ENCODE measurements at regions not wholly inside any gene's neighbourhood (a gene's known extent, or its start where the extent isn't known, plus 50 kb on each side); places are given as distances from the start of the nearest gene placed in this dataset.

GRCh38 chr6:6482256-6482655, 106.3 kb upstream of the LY86 start:
- Histone ChIP-seq H2AFZ (ENCODE audit: insufficient read depth, low read depth, low read length, poor library complexity, severe bottlenecking) (no peak overlapping the region), H3K27me3 (replicated peaks in 1 of 4; ENCODE audit: control extremely low read depth in 1 of 4, control insufficient read depth in 3 of 4, insufficient read depth in 4 of 4, low read length in 3 of 4) (peaks cover 0 to 3% (median 0%) of the 10 kb centered on the region in 4 experiments), H3K9me3 (ENCODE audit: control extremely low read depth in 1 of 3, control insufficient read depth in 2 of 3, insufficient read depth in 1 of 3, low read length in 2 of 3) (peaks cover 0 to 4% (median 0%) of the 10 kb centered on the region in 3 donors), H3K4me3 (ENCODE audit: control extremely low read depth in 1 of 5, extremely low read depth in 1 of 5, insufficient read depth in 1 of 5, low read depth in 2 of 5, low read length in 4 of 5) (no peak overlapping the region), H3K9ac (ENCODE audit: low read length) (no peak overlapping the region), H4K20me1 (ENCODE audit: control insufficient read depth, insufficient read depth, low read length, poor library complexity, severe bottlenecking) (no peaks in the 10 kb centered on the region), H3K27ac (ENCODE audit: low read length in 2 of 2) (no peak overlapping the region), H3K36me3 (replicated peaks in 1 of 2; ENCODE audit: control extremely low read depth in 1 of 2, control insufficient read depth in 1 of 2, extremely low read depth in 1 of 2, insufficient read depth in 2 of 2, low read length in 1 of 2) (no peaks in the 10 kb centered on the region), H3K79me2 (ENCODE audit: control insufficient read depth, insufficient read depth, low read length) (no peaks in the 10 kb centered on the region), H3K4me2 (replicated peaks; ENCODE audit: low read depth, low read length, poor library complexity, severe bottlenecking) (no peak overlapping the region), H3K4me1 (ENCODE audit: control insufficient read depth in 2 of 2, insufficient read depth in 2 of 2, low read length in 2 of 2) (no peaks in the 10 kb centered on the region)
- Mint-ChIP-seq H3K4me3 (no peak overlapping the region), H3K27me3 (peaks cover 13% of the 10 kb centered on the region), H3K4me1 (no peaks in the 10 kb centered on the region), H3K27ac (no peak overlapping the region), H3K9me3 (ENCODE audit: insufficient read depth) (peaks cover 3% of the 10 kb centered on the region)
- CTCF ChIA-PET, result no interaction called here
- WGBS (ENCODE audit: insufficient coverage), result 100% methylated on average over 1 of the region's 5 CpGs
- DNase-seq (no peak), ATAC-seq (ENCODE audit: low read depth) (no peak)
- intact Hi-C loops (cut with micrococcal nuclease), result no loop called here
- TF ChIP-seq, protein P1, sequence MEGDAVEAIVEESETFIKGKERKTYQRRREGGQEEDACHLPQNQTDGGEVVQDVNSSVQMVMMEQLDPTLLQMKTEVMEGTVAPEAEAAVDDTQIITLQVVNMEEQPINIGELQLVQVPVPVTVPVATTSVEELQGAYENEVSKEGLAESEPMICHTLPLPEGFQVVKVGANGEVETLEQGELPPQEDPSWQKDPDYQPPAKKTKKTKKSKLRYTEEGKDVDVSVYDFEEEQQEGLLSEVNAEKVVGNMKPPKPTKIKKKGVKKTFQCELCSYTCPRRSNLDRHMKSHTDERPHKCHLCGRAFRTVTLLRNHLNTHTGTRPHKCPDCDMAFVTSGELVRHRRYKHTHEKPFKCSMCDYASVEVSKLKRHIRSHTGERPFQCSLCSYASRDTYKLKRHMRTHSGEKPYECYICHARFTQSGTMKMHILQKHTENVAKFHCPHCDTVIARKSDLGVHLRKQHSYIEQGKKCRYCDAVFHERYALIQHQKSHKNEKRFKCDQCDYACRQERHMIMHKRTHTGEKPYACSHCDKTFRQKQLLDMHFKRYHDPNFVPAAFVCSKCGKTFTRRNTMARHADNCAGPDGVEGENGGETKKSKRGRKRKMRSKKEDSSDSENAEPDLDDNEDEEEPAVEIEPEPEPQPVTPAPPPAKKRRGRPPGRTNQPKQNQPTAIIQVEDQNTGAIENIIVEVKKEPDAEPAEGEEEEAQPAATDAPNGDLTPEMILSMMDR (IDR thresholded peaks at IDR 0.05), result no peak
- TF ChIP-seq EZH2 (IDR thresholded peaks at IDR 0.05; ENCODE audit: borderline replicate concordance, insufficient read depth, low read depth, low read length, poor library complexity, severe bottlenecking), result no peak
- POLR2A ChIA-PET, result no interaction called here

DNA sequence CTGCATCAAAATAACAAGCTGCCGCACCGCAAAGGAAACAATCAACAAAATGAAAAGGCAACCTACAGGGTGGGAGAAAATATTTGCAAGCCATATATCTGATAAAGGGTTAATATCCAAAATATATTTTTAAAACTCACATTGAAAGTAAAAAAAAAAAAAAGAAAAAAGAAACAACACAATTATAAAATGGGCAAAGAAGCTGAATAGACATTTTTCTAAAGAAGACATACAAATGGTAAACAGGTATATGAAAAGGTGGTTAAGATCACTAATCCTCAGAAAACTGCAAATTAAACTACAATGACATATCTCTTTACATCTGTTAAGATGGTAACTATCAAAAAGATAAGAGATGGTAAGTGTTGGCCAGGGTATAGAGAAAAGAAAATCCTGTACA, 105.4 kb upstream of the LY86 start:
- Histone ChIP-seq H3K4me3 (ENCODE audit: control extremely low read depth in 1 of 5, extremely low read depth in 1 of 5, insufficient read depth in 1 of 5, low read depth in 2 of 5, low read length in 4 of 5) (no peak overlapping the region), H3K27ac (ENCODE audit: low read length in 2 of 2) (no peak overlapping the region), H3K27me3 (replicated peaks in 1 of 4; ENCODE audit: control extremely low read depth in 1 of 4, control insufficient read depth in 3 of 4, insufficient read depth in 4 of 4, low read length in 3 of 4) (peaks cover 0 to 3% (median 0%) of the 10 kb centered on the region in 4 experiments), H3K4me2 (replicated peaks; ENCODE audit: low read depth, low read length, poor library complexity, severe bottlenecking) (no peak overlapping the region), H2AFZ (ENCODE audit: insufficient read depth, low read depth, low read length, poor library complexity, severe bottlenecking) (no peak overlapping the region), H3K4me1 (ENCODE audit: control insufficient read depth in 2 of 2, insufficient read depth in 2 of 2, low read length in 2 of 2) (no peaks in the 10 kb centered on the region), H4K20me1 (ENCODE audit: control insufficient read depth, insufficient read depth, low read length, poor library complexity, severe bottlenecking) (no peaks in the 10 kb centered on the region), H3K36me3 (replicated peaks in 1 of 2; ENCODE audit: control extremely low read depth in 1 of 2, control insufficient read depth in 1 of 2, extremely low read depth in 1 of 2, insufficient read depth in 2 of 2, low read length in 1 of 2) (no peaks in the 10 kb centered on the region), H3K9me3 (ENCODE audit: control extremely low read depth in 1 of 3, control insufficient read depth in 2 of 3, insufficient read depth in 1 of 3, low read length in 2 of 3) (peaks cover 0 to 4% (median 0%) of the 10 kb centered on the region in 3 donors), H3K79me2 (ENCODE audit: control insufficient read depth, insufficient read depth, low read length) (no peaks in the 10 kb centered on the region), H3K9ac (ENCODE audit: low read length) (no peak overlapping the region)
- intact Hi-C loops (cut with micrococcal nuclease), result no loop called here
- POLR2A ChIA-PET, result no interaction called here
- Mint-ChIP-seq H3K27me3 (peaks cover 13% of the 10 kb centered on the region), H3K4me1 (no peaks in the 10 kb centered on the region), H3K27ac (no peak overlapping the region), H3K9me3 (ENCODE audit: insufficient read depth) (peaks cover 3% of the 10 kb centered on the region), H3K4me3 (no peak overlapping the region)
- DNase-seq, result no peak
- CTCF ChIA-PET, result no interaction called here
- WGBS (ENCODE audit: insufficient coverage), result no CpG with 5 or more reads among the region's 2 CpGs
- ATAC-seq (ENCODE audit: low read depth), result no peak
- TF ChIP-seq EZH2 (IDR thresholded peaks at IDR 0.05; ENCODE audit: borderline replicate concordance, insufficient read depth, low read depth, low read length, poor library complexity, severe bottlenecking), result no peak
- TF ChIP-seq, protein P1 (IDR thresholded peaks at IDR 0.05), result no peak
